Astrocyte of the spinal cord (primary cell): ENCODE measurements at regions not wholly inside any gene's neighbourhood (a gene's known extent, or its start where the extent isn't known, plus 50 kb on each side); places are given as distances from the start of the nearest gene placed in this dataset.

Experiments
- DNase-seq: peaks from one replicate; pipeline ENCODE4 v3.0.0; 2011; ENCODE audit warnings: low read depth, low spot score
- H3K4me3 ChIP-seq: 2 replicates; pipeline ENCODE4 v1.5.1; 2011; ENCODE audit warnings: low read depth, mild to moderate bottlenecking, low read length, moderate library complexity
- CTCF ChIP-seq: IDR thresholded peaks from 2 replicates; pipeline ENCODE4 v1.5.1; 2012; ENCODE audit warnings: low read depth, mild to moderate bottlenecking, low read length, inconsistent platforms
- in situ Hi-C: cut with HindIII; loops from 2 replicates; pipeline ENCODE4 v1.10.0; 2017; ENCODE audit warnings: low sequenced_read_pairs

- no peak for DNase-seq
- no peak for TF ChIP-seq CTCF
- in situ Hi-C loops, result no loop called here
- H3K4me3 ChIP-seq, result no peak overlapping the region
These were observed 312.9 kb upstream of the SLITRK5 start for GRCh38 chr13:87358319-87358718.

- no peak for DNase-seq
- no peak for TF ChIP-seq CTCF
- in situ Hi-C loops, result no loop called here
- no peak overlapping the region for H3K4me3 ChIP-seq
These were observed 310.0 kb upstream of the SLITRK5 start for GRCh38 chr13:87361216-87361615.

DNA sequence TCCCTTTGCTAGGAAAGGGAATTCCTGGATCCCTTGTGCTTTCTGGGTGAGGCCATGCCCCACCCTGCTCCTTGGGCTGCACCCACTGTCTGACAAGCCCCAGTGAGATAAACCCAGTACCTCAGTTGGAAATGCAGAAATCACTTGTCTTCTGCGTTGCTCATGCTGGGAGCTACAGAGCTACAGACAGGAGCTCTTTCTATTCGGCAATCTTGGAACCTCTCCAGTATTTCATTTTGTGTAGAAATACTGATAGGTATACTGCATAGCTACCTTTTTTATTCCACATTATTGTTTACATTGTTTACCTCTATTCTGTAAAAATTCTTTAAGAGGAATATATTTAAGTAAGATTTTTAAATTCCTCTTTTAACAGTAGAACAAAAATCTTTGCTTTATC, 302.5 kb upstream of the SLITRK5 start:
- in situ Hi-C loops, result no loop called here
- H3K4me3 ChIP-seq, result no peak overlapping the region
- no peak for TF ChIP-seq CTCF
- DNase-seq, result no peak

DNA sequence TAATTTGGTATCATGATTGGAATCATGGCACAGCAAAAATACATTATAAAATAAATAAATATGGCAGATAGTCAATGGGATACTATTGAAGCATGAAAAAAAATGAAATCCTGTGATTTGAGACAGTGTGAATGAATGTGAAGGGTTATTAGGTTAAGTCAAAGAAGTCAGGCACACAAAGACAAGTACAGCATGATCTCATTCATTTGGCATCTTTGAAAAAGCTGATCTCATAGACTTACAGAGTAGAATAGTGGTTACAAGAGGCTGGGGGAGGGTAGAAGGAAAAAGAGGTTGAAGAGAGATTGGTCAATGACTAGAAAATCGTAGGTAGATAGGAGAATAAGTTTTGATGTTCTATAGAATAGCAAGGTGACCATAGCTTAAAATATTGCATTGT, 295.1 kb upstream of the SLITRK5 start:
- in situ Hi-C loops, result no loop called here
- TF ChIP-seq CTCF, result no peak
- no peak overlapping the region for H3K4me3 ChIP-seq
- no peak for DNase-seq

- in situ Hi-C loops, result no loop called here
- no peak for TF ChIP-seq CTCF
- DNase-seq, result no peak
- no peak overlapping the region for H3K4me3 ChIP-seq
These were observed 287.1 kb upstream of the SLITRK5 start for GRCh38 chr13:87384099-87384498.

GRCh38 chr13:87393358-87393757, 277.8 kb upstream of the SLITRK5 start:
- no peak overlapping the region for H3K4me3 ChIP-seq
- in situ Hi-C loops, result no loop called here
- no peak for TF ChIP-seq CTCF
- DNase-seq, result no peak

DNA sequence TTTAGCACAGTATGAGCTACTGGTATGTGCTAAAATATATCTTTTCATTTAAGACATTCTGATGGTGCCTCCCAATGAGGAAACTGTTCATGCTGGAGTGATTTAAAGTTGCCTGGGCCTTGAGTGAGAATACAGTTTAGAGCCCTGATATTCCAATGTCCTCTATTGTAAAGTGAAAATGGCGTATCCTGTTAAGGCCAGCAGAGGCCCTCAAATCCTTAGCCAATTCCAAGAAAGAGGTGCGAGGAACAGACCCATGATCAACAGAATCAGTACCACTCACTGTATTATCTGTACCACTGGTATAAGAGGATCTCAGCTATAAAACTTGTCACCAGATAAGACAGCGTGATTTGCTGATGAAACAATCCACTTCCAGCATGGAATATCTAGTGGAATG, 273.1 kb upstream of the SLITRK5 start:
- in situ Hi-C loops, result no loop called here
- no peak overlapping the region for H3K4me3 ChIP-seq
- TF ChIP-seq CTCF, result no peak
- DNase-seq, result no peak
